Daoy (cell line): ENCODE measurements at regions not wholly inside any gene's neighbourhood (a gene's known extent, or its start where the extent isn't known, plus 50 kb on each side); places are given as distances from the start of the nearest gene placed in this dataset.
"Not testable (repeated sequence)": the region's sequence is repeated elsewhere in the genome, so short reads cannot be mapped to it uniquely, and the experiment has no call there.

Experiments used
- DNase-seq: peaks from one replicate; pipeline ENCODE4 v3.0.0-alpha.2; 2015; ENCODE audit warnings: low read depth

- no peak for DNase-seq
Measured at GRCh38 chr5:109575506-109575905, 114.2 kb upstream of the MAN2A1 start.

- no peak for DNase-seq
Measured at GRCh38 chr5:109574985-109575384, 114.7 kb upstream of the MAN2A1 start.

GRCh38 chr5:109573766-109574165 lies 116.0 kb upstream of the MAN2A1 start:
- DNase-seq = no peak

- no peak for DNase-seq
Measured at GRCh38 chr5:109573256-109573655, 116.5 kb upstream of the MAN2A1 start.

- no peak for DNase-seq
Measured at GRCh38 chr5:109571785-109572184, 117.9 kb upstream of the MAN2A1 start.

- DNase-seq = no peak
Measured at GRCh38 chr5:109570362-109570874, 119.3 kb upstream of the MAN2A1 start.

- no peak for DNase-seq
Measured at GRCh38 chr5:109567374-109568044, 122.2 kb upstream of the MAN2A1 start.

GRCh38 chr5:109566361-109566760 lies 123.4 kb upstream of the MAN2A1 start:
- no peak for DNase-seq

- no peak for DNase-seq
Measured at GRCh38 chr5:109563739-109564138, 126.0 kb upstream of the MAN2A1 start.

- no peak for DNase-seq
Measured at GRCh38 chr5:109563189-109563588, 126.5 kb upstream of the MAN2A1 start.

- no peak for DNase-seq
Measured at GRCh38 chr5:109562441-109562840, 127.3 kb upstream of the MAN2A1 start.

GRCh38 chr5:109561447-109561846 lies 128.3 kb upstream of the MAN2A1 start:
- DNase-seq = no peak

- no peak for DNase-seq
Measured at GRCh38 chr5:109560554-109560953, 129.2 kb upstream of the MAN2A1 start.

- no peak for DNase-seq
Measured at GRCh38 chr5:109558952-109559351, 130.8 kb upstream of the MAN2A1 start.

- no peak for DNase-seq
Measured at GRCh38 chr5:109558364-109558763, 131.4 kb upstream of the MAN2A1 start.

GRCh38 chr5:109553846-109554245 lies 135.9 kb upstream of the MAN2A1 start:
- DNase-seq = no peak

- not testable (repeated sequence) for DNase-seq
Measured at GRCh38 chr5:109551234-109551633, 138.5 kb upstream of the MAN2A1 start.

GRCh38 chr5:109550077-109550476 lies 139.7 kb upstream of the MAN2A1 start:
- DNase-seq = no peak

GRCh38 chr5:109546461-109546860 lies 136.7 kb upstream of the PJA2 start:
- no peak for DNase-seq

GRCh38 chr5:109544873-109545272 lies 135.1 kb upstream of the PJA2 start:
- not testable (repeated sequence) for DNase-seq

GRCh38 chr5:109538692-109539091 lies 128.9 kb upstream of the PJA2 start:
- not testable (repeated sequence) for DNase-seq

- not testable (repeated sequence) for DNase-seq
Measured at GRCh38 chr5:109535090-109535489, 125.3 kb upstream of the PJA2 start.

- peak; percentile 46 for DNase-seq
Measured at GRCh38 chr5:109533751-109534272, 124.0 kb upstream of the PJA2 start.
